IMR-90 (cell line): ENCODE measurements at regions not wholly inside any gene's neighbourhood (a gene's known extent, or its start where the extent isn't known, plus 50 kb on each side); places are given as distances from the start of the nearest gene placed in this dataset.

Experiments used
- ATAC-seq: fragments of 200-7000 bp; cut with Tn5 transposase; 2 replicates; pipeline ENCODE4 v1.9.1; 2020; ENCODE audit warnings: low read depth, mild to moderate bottlenecking, moderate library complexity
- BruUV-seq: library from RNA; stranded (reverse); fragments of 400-500 nt; replicated peaks from 2 replicates; lab custom pipeline; 2021; lab: Mats Ljungman, UMichigan
- CTCF ChIA-PET: fragments of 300-600 bp; formaldehyde crosslinking; extraction: SDS; loops from one replicate; lab custom pipeline; 2021; ENCODE audit warnings: antibody characterized with exemption; lab: Yijun Ruan, JAX
- POLR2A ChIA-PET: fragments of 300-600 bp; sonication (Branson Sonifier 250); formaldehyde crosslinking; loops from one replicate; lab custom pipeline; 2022; ENCODE audit warnings: antibody characterized with exemption; ENCODE audit not compliant: unreplicated experiment; lab: Charles Lee
- DNase-seq: peaks from one replicate; pipeline ENCODE4 v3.0.0; 2013
- H2AFZ ChIP-seq: replicated peaks from 2 replicates; pipeline ENCODE3; 2013; ENCODE audit warnings: low read length, mild to moderate bottlenecking; ENCODE audit not compliant: poor library complexity
- H2AK5ac ChIP-seq: 2 replicates; pipeline ENCODE4 v1.6.1; 2013; ENCODE audit warnings: low read depth, low read length, inconsistent platforms
- H2AK9ac ChIP-seq: replicated peaks from 2 replicates; pipeline ENCODE3; 2013; ENCODE audit warnings: mild to moderate bottlenecking, low read depth, low read length, moderate library complexity; ENCODE audit not compliant: poor library complexity
- H2BK120ac ChIP-seq: 2 replicates; pipeline ENCODE4 v1.6.1; 2013; ENCODE audit warnings: low read depth, low read length, inconsistent platforms
- H2BK15ac ChIP-seq: 3 replicates; pipeline ENCODE4 v1.6.1; 2013; ENCODE audit warnings: low read depth, low read length, inconsistent platforms
- H2BK20ac ChIP-seq: 2 replicates; pipeline ENCODE4 v1.6.1; 2013; ENCODE audit warnings: low read depth, mild to moderate bottlenecking, inconsistent platforms, low read length, moderate library complexity
- H2BK5ac ChIP-seq: 2 replicates; pipeline ENCODE4 v1.6.1; 2013; ENCODE audit warnings: mild to moderate bottlenecking, low read depth, low read length, inconsistent platforms; ENCODE audit not compliant: poor library complexity, severe bottlenecking
- H3K14ac ChIP-seq: replicated peaks from 2 replicates; pipeline ENCODE4 v1.6.1; 2013; ENCODE audit warnings: low read depth, low read length, inconsistent platforms
- H3K18ac ChIP-seq: 2 replicates; pipeline ENCODE4 v1.6.1; 2013; ENCODE audit warnings: low read depth, low read length, control low read depth
- H3K23ac ChIP-seq: 2 replicates; pipeline ENCODE4 v1.6.1; 2013; ENCODE audit warnings: low read depth, low read length, inconsistent platforms
- H3K27ac ChIP-seq: 2 replicates; pipeline ENCODE4 v1.5.1; 2013; ENCODE audit warnings: mild to moderate bottlenecking, control low read depth, low read length; ENCODE audit not compliant: insufficient read depth
- H3K27me3 ChIP-seq: 2 replicates; pipeline ENCODE4 v1.6.1; 2013; ENCODE audit warnings: low read length; ENCODE audit not compliant: control insufficient read depth, insufficient read depth
- H3K36me3 ChIP-seq: 2 replicates; pipeline ENCODE4 v1.6.1; 2013; ENCODE audit warnings: low read length, mixed read lengths; ENCODE audit not compliant: control insufficient read depth, insufficient read depth
- H3K4ac ChIP-seq: 2 replicates; pipeline ENCODE4 v1.6.1; 2013; ENCODE audit warnings: low read depth, low read length, inconsistent platforms
- H3K4me1 ChIP-seq: 2 replicates; pipeline ENCODE4 v1.6.1; 2013; ENCODE audit warnings: low read length, mixed read lengths; ENCODE audit not compliant: control insufficient read depth, insufficient read depth
- H3K4me2 ChIP-seq: 2 replicates; pipeline ENCODE4 v1.6.1; 2013; ENCODE audit warnings: low read depth, mild to moderate bottlenecking, control low read depth, low read length, moderate library complexity
- H3K4me3 ChIP-seq: 2 replicates; pipeline ENCODE4 v1.5.1; 2013; ENCODE audit warnings: low read depth, mild to moderate bottlenecking, control low read depth, low read length, moderate library complexity; ENCODE audit not compliant: insufficient read depth
- H3K56ac ChIP-seq: 2 replicates; pipeline ENCODE4 v1.6.1; 2013; ENCODE audit warnings: low read length, inconsistent platforms; ENCODE audit not compliant: insufficient read depth; ENCODE audit errors: extremely low read depth
- H3K79me1 ChIP-seq, 2 experiments: 2 replicates each; pipeline ENCODE4 v1.6.1; 2013; ENCODE audit warnings: low read length in 2 of 2, inconsistent platforms in 1 of 2, low read depth in 1 of 2
- H3K9ac ChIP-seq: 2 replicates; pipeline ENCODE4 v1.6.1; 2013; ENCODE audit warnings: low read depth, low read length, control low read depth
- H3K9me1 ChIP-seq: 2 replicates; pipeline ENCODE4 v1.6.1; 2013; ENCODE audit warnings: low read length, inconsistent platforms; ENCODE audit not compliant: insufficient read depth
- H3K9me3 ChIP-seq: 2 replicates; pipeline ENCODE4 v1.6.1; 2013; ENCODE audit warnings: low read length; ENCODE audit not compliant: control insufficient read depth, insufficient read depth
- H4K20me1 ChIP-seq: 2 replicates; pipeline ENCODE4 v1.6.1; 2013; ENCODE audit warnings: low read length, inconsistent platforms; ENCODE audit not compliant: insufficient read depth
- H4K5ac ChIP-seq: 2 replicates; pipeline ENCODE4 v1.6.1; 2013; ENCODE audit warnings: mild to moderate bottlenecking, low read depth, low read length, control low read depth
- H4K8ac ChIP-seq, 2 experiments: 2 replicates each; pipeline ENCODE4 v1.6.1; 2013; ENCODE audit warnings: low read depth in 2 of 2, low read length in 2 of 2, control low read depth in 1 of 2, inconsistent platforms in 1 of 2
- H4K91ac ChIP-seq: 2 replicates; pipeline ENCODE4 v1.6.1; 2013; ENCODE audit warnings: low read depth, low read length, inconsistent platforms; ENCODE audit not compliant: insufficient read depth
- FOS ChIP-seq: fragments of 150-350 bp; IDR thresholded peaks from 2 replicates; pipeline ENCODE4 v1.6.1; 2016; ENCODE audit warnings: low read depth, low read length
- RCOR1 ChIP-seq: IDR thresholded peaks from 2 replicates; pipeline ENCODE4 v1.6.1; 2012; ENCODE audit warnings: mild to moderate bottlenecking, low read length, improper control_type of control experiment; ENCODE audit not compliant: insufficient replicate concordance
- WGBS, 2 experiments: methylation state at CpG; one replicate each; pipeline versions ENCODE4 v1.1.5 to v1.1.7; 2013; ENCODE audit warnings: missing lambda C conversion rate in 2 of 2; ENCODE audit not compliant: insufficient read length in 1 of 2; ENCODE audit errors: extremely low coverage in 2 of 2; 5-methylcytosine and 5-hydroxymethylcytosine counted together
- dilution Hi-C: fragments of 300-500 bp; cut with HindIII; formaldehyde crosslinking; loops from one replicate; pipeline ENCODE4 v1.14.3; 2018; ENCODE audit warnings: low sequenced_read_pairs; ENCODE audit not compliant: unreplicated experiment
- in situ Hi-C: fragments of 300-500 bp; cut with MboI; formaldehyde crosslinking; loops from 3 replicates; pipeline ENCODE4 v1.14.3; 2019; ENCODE audit warnings: low sequenced_read_pairs, inconsistent platforms, mixed read lengths
- intact Hi-C: fragments of 100-400 bp; cut with micrococcal nuclease; formaldehyde crosslinking; loops from 2 replicates; pipeline ENCODE4 v1.10.0; 2022

DNA sequence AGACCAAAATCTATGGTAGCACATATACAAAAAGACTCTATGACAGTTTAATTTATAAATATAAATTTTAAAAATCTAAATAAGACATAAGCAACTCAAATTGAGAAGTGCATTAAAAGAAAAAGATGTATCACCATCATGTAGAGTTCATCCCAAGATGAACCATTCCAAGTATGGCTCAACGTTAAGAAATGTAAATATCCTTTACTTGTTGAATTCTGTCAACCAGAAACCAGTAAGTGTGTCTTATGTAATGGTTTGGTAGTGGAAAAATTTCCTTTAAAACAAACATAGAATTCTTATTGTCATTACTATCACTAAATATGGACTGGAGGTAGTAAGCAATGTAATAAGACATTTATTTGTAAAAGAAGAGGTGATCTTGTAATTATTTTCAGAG, 87.3 kb downstream of the YIPF5 start:
- peaks cover 4% of the 10 kb centered on the region; the same call in 1 of the 2 replicates for H3K4me1 ChIP-seq
- H3K36me3 ChIP-seq: no peaks in the 10 kb centered on the region
- peaks cover 8% of the 10 kb centered on the region; the same call in 1 of the 2 replicates for H3K9me3 ChIP-seq
- H2AFZ ChIP-seq: no peak overlapping the region
- dilution Hi-C loops (no loop called here), intact Hi-C loops (no loop called here), in situ Hi-C loops (no loop called here)
- no peak overlapping the region for H4K5ac ChIP-seq
- no peak overlapping the region for H2BK120ac ChIP-seq
- no peaks in the 10 kb centered on the region for H3K79me1 ChIP-seq
- H2BK20ac ChIP-seq: no peak overlapping the region
- H3K4me3 ChIP-seq: no peak overlapping the region
- CTCF ChIA-PET: no interaction called here
- H3K4ac ChIP-seq: no peak overlapping the region
- no peaks in the 10 kb centered on the region for H3K9me1 ChIP-seq
- ATAC-seq (peak; percentile 74), DNase-seq (peak; percentile 78)
- H2BK5ac ChIP-seq: peak overlapping the region; percentile 85
- POLR2A ChIA-PET: no interaction called here
- BruUV-seq: no TSS peak
- H4K91ac ChIP-seq: no peak overlapping the region
- H4K20me1 ChIP-seq: no peaks in the 10 kb centered on the region
- H3K56ac ChIP-seq: no peak overlapping the region
- no peak overlapping the region for H4K8ac ChIP-seq
- no peak overlapping the region for H3K9ac ChIP-seq
- no peak overlapping the region for H2AK9ac ChIP-seq
- H3K23ac ChIP-seq: no peak overlapping the region
- 0 out of 2 replicates have a peak, but pooled peaks have one; percentile 4 for TF ChIP-seq FOS
- TF ChIP-seq RCOR1: no peak
- no CpG with 5 or more reads among the region's 1 CpG for WGBS, 2 experiments
- H2BK15ac ChIP-seq: no peak overlapping the region
- no peaks in the 10 kb centered on the region for H3K27me3 ChIP-seq
- no peak overlapping the region for H3K18ac ChIP-seq
- H2AK5ac ChIP-seq: no peak overlapping the region
- H3K4me2 ChIP-seq: no peak overlapping the region
- no peak overlapping the region for H3K14ac ChIP-seq
- H3K27ac ChIP-seq: no peak overlapping the region
